ENCODE measurements at regions not wholly inside any gene's neighbourhood (a gene's known extent, or its start where the extent isn't known, plus 50 kb on each side); places are given as distances from the start of the nearest gene placed in this dataset.

GRCh38 chr2:128716299-128716721, 397.6 kb upstream of the HS6ST1 start:
- TF ChIP-seq CTCF (IDR thresholded peaks at IDR 0.05; ENCODE audit: insufficient read depth, low read depth, low read length, missing control alignments) = no peak
- DNase-seq (ENCODE audit: low read depth) = no peak
- H3K4me3 ChIP-seq (ENCODE audit: low read length) = no peak overlapping the region

GRCh38 chr2:128717758-128718710, 399.4 kb upstream of the HS6ST1 start:
- DNase-seq (ENCODE audit: low read depth) = no peak
- no peak overlapping the region for H3K4me3 ChIP-seq (ENCODE audit: low read length)
- TF ChIP-seq CTCF (IDR thresholded peaks at IDR 0.05; ENCODE audit: insufficient read depth, low read depth, low read length, missing control alignments) = no peak

- H3K4me3 ChIP-seq (ENCODE audit: low read length) = no peak overlapping the region
- DNase-seq (ENCODE audit: low read depth) = no peak
- no peak for TF ChIP-seq CTCF (IDR thresholded peaks at IDR 0.05; ENCODE audit: insufficient read depth, low read depth, low read length, missing control alignments)
Measured at GRCh38 chr2:128720080-128721022, 401.7 kb upstream of the HS6ST1 start.

GRCh38 chr2:128721096-128721495, 402.4 kb upstream of the HS6ST1 start:
- no peak overlapping the region for H3K4me3 ChIP-seq (ENCODE audit: low read length)
- TF ChIP-seq CTCF (IDR thresholded peaks at IDR 0.05; ENCODE audit: insufficient read depth, low read depth, low read length, missing control alignments) = no peak
- DNase-seq (ENCODE audit: low read depth) = no peak

- DNase-seq (ENCODE audit: low read depth) = no peak
- no peak overlapping the region for H3K4me3 ChIP-seq (ENCODE audit: low read length)
- TF ChIP-seq CTCF (IDR thresholded peaks at IDR 0.05; ENCODE audit: insufficient read depth, low read depth, low read length, missing control alignments) = no peak
Measured at GRCh38 chr2:128722489-128722888, 403.8 kb upstream of the HS6ST1 start.

GRCh38 chr2:128724547-128724946, 405.9 kb upstream of the HS6ST1 start:
- DNase-seq (ENCODE audit: low read depth) = no peak
- H3K4me3 ChIP-seq (ENCODE audit: low read length) = no peak overlapping the region
- no peak for TF ChIP-seq CTCF (IDR thresholded peaks at IDR 0.05; ENCODE audit: insufficient read depth, low read depth, low read length, missing control alignments)

All from epithelial cell of esophagus (primary cell).